GM18505 (cell line): ENCODE measurements at regions not wholly inside any gene's neighbourhood (a gene's known extent, or its start where the extent isn't known, plus 50 kb on each side); places are given as distances from the start of the nearest gene placed in this dataset.

Experiments used
- ATAC-seq: cut with Tn5 transposase; IDR thresholded peaks from one replicate; pipeline ENCODE4 v1.9.1; 2021; ENCODE audit not compliant: unreplicated experiment
- POLR2A ChIP-seq: IDR thresholded peaks from 4 replicates; pipeline ENCODE4 v1.6.1; 2011; ENCODE audit warnings: borderline replicate concordance; ENCODE audit not compliant: insufficient read depth, insufficient read length; ENCODE audit errors: extremely low read depth

DNA sequence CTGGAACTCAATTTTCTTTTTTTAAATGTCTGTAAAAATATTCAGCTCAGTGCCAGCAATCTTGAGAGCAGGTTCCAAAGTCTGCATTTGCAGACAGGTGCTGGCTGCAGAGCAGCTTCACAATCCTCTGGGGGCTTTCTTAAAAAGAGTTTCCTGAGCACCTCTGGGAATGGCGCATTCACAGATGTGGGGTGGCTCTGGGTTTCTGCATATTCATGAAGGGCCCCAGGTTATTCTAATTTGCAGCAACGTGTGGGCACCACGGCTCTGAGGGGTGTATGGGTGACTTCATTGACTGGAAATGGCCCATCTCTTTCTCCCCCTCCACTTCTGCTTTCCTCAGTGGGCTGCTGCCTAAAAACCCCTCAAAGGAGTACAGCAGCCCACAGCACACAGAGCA lies 225.0 kb upstream of the APCDD1 start:
- no peak for ATAC-seq
- TF ChIP-seq POLR2A: no peak

DNA sequence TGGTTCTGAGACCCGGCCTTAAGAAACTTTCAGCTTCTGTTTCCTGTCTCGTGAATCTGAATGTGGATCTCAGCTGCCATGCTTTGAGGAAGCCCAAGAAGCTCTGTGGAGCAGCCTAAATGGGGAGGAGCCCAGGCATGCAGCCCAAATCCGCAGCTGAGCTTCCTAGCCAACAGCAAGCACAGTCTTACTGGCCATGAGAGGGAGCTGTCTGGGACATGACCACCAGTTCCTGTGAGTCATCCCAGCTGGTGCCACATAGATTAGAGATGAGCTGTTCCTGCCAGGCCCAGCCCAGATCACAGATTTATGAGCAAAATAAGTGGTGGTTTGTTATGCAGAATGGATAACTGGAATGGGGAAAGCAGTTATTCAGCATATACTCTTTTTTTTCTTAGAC lies 224.4 kb upstream of the APCDD1 start:
- ATAC-seq: no peak
- TF ChIP-seq POLR2A: no peak

GRCh38 chr18:10231220-10231619 lies 223.2 kb upstream of the APCDD1 start:
- TF ChIP-seq POLR2A: no peak
- no peak for ATAC-seq

- ATAC-seq: no peak
- no peak for TF ChIP-seq POLR2A
These were observed 222.4 kb upstream of the APCDD1 start for GRCh38 chr18:10232062-10232461.

DNA sequence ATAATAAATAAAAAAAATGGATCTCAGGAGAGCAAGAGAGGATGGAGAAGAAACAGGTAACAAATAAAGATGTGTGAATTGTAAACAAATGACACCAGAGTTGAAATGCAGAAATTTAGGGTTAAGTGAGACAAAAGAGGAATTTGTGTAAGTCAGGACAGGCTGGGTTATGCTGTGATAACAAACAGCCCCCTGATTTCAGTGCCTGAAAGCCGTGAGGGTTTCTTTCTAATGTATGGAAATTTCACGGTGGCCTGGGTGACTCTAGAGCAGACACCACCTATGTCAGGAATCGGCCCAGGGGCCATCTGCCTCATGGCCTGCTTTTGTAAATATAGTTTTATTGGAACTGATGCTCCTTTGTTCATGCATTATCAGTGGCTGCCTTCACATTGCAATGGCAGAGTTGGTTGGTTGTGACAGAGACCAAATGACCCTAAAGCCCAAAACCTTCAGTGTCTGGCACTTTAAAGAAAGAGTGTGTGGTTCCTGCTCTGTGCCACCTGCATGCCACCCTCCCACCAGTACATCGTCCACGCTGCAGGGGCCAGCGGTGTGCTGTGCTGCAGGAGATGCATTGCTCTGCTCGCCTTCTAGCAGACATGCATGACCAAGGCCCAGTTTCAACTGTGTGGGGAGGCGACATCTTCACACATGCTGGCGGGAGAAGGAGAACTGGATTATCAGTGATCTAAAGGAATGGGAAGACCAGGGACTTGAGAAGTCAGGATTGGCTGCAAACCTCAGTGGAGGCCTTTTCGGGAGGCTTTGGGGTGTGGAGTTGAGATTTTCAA lies 221.2 kb upstream of the APCDD1 start:
- ATAC-seq: no peak
- no peak for TF ChIP-seq POLR2A

DNA sequence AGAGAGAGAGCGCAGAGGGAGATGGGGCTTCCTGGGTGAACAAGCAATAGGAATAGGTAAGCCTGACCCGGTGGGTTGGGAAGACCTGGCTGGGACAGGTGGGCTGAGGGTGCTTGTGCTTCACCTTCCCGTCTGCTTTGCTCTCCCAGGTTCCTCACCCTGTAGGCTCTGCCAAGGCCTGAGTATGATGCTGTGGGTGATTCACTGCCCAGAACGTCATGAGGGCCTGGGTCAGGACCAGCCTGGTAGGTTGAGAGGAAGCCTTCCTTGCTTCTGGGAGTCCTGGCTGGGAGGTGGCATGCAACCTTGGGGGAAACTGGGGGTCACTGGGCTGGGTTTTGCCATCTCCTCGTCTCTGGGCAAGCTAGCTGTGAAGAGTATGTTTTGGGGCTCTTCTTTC lies 220.2 kb upstream of the APCDD1 start:
- TF ChIP-seq POLR2A: no peak
- no peak for ATAC-seq

DNA sequence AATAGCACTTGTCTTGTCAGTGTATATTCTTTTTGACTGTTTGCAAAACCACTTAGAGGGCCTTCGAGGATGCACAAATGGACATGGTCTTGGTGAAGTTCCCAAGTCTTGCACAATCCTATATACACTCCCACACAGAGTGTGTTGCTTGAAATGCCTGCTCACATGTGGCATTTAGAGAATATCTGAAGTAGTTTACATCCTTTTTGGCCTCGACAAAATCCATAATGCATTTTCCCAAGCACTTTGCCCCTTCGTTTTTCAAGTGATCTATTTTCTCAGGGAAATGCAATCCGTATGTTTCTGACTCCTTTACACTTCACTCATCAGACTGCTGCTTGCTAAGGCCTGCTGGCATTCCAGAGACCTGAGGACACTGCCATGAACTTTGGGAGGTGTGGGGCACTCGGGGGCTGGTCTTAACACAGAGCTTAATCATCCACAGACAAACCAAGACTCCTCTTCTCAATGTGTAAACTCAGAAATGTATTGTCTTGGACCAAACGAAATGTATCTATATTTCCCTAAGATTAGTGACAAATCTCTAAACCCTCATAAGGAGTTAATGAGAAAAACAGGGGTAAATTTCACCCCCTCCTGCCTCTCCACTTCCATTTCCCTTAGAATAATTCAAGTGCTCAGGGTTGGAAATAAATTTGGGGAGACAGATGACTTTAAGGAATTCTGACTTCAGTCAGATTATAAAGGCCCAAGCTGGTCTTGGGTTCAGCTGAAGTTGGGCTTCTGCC lies 219.3 kb upstream of the APCDD1 start:
- TF ChIP-seq POLR2A: no peak
- no peak for ATAC-seq

DNA sequence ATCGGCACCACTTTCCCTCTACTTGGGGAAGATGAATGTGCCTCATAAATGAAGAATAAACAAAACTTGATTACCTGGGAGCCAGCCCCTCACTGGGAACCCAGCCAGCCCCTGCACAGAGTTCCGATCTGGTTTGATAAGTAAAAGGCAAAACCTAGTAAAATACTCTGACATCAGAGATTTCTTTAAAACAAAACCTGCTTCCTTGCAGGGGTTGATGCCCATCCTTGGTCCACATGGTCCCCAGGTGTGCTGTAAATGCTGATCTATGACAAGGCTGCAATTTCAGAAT lies 218.8 kb upstream of the APCDD1 start:
- no peak for ATAC-seq
- no peak for TF ChIP-seq POLR2A

- no peak for TF ChIP-seq POLR2A
- ATAC-seq: no peak
These were observed 215.3 kb upstream of the APCDD1 start for GRCh38 chr18:10239103-10239502.

DNA sequence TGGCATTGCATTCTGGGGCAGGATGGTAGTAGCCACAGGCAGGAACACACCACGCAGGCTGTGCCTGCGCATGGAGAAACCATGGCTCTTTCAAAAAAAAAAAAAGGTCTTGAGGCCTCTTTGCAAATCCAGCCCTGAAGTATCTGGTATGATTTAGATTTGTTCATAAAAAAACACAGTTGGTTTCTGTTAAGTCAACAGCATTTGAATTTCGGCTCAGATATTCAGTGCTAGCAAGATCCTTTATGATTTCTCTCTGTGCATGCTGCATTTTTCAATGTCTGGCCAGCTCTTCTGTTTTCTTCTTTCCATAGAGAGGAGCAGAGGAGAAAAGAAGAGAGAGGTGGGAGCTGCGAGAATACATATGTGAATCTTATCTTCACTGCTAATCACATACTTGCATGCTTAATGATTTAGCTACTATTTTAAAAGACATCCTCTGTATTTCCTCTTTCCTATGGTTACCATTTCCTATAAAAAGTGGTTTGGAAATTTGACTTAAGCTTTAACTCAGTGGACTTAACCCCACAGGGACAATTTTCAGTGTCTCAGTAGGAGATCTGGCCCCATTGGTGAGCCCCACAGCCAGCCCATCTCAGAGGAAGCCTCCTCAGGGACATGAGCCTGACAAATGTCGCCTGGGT lies 214.3 kb upstream of the APCDD1 start:
- no peak for TF ChIP-seq POLR2A
- no peak for ATAC-seq

DNA sequence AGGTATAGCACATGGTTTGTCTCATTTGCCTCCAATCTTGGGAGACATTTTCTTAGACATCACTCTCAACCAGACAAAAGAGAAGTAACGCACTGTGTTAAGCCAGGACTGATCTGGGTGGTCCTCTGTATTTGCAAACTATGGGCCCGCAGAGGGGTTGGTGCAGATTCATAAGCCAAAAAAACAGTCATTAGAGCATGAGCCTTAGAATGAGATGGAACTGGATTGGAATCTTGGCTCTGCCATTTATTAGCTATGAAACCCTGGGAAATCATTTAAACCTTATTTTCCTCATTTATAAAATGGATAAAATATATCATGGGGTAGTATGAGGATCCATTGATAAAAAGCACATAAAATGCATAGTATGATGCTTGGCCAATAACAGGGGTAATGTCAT lies 213.5 kb upstream of the APCDD1 start:
- no peak for ATAC-seq
- no peak for TF ChIP-seq POLR2A

- no peak for TF ChIP-seq POLR2A
- no peak for ATAC-seq
These were observed 212.9 kb upstream of the APCDD1 start for GRCh38 chr18:10241579-10241978.

DNA sequence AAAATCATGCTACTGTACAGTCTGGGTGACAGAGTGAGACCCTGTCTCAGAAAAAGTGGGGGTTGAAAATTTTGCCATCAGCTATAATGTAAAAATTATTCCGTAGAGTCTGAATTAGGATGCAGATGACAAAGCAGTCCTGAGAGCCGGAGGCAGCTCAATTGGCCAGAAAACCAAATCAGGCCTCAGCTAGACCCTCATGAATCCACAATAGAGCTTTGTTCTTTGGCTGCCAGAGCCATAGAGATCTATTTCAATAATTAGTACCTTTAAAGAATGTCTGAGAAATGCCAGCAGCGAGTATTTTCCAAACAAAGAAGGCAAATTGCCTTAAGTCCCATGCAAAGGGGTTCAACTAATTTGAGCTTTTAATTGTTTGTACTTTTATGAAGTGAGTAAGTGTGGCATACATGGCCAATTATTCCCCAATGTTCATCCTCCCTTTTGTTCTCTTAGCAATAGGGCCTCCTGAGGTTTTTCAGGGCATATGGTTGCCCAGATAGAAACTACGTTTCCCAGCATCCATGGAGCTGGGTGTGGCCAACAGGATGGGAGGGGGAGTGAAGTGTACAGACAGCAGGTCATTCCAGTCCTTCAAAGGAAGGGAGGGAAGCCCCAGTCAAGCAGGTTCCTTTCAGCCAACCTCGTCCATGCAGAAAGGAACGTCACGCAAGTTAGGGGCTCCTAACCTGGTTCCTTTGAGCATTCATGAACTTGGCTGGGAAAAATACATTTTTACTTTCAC lies 211.3 kb upstream of the APCDD1 start:
- ATAC-seq: no peak
- TF ChIP-seq POLR2A: no peak

DNA sequence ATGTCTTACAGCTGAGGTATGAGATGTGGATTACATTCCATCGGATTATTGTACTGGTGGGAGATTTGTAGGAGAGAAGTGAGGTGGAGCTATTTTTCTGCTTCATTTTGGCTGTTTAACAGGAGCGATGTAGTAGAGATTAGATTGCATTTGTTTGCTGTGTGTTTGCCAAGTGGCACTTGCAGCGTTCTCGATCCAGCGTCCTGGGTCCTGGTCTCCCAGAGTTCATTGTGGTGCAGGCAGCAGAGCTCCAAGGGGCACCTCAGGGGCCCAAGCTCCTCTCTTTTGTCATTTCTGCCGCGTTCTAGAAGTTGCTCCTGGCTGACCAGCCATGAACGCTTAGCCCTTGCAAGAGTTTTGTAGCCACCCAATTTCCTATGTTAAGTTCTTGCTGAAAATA lies 210.1 kb upstream of the APCDD1 start:
- no peak for ATAC-seq
- TF ChIP-seq POLR2A: no peak
